Neural cell (in vitro differentiated cells): ENCODE measurements at regions not wholly inside any gene's neighbourhood (a gene's known extent, or its start where the extent isn't known, plus 50 kb on each side); places are given as distances from the start of the nearest gene placed in this dataset.

ENCODE experiments used
- H2AFZ ChIP-seq: fragments of 200-600, 300-800 bp; sonication (generic), shearing (Covaris generic); 2 replicates; pipeline ENCODE4 v1.6.0; 2014; ENCODE audit warnings: low read depth, mild to moderate bottlenecking, antibody characterized with exemption, low read length, moderate library complexity
- H3F3A ChIP-seq: fragments of 200-600 bp; shearing (Covaris generic); 2 replicates; pipeline ENCODE4 v1.6.1; 2016; ENCODE audit warnings: mild to moderate bottlenecking, moderate library complexity, mixed read lengths, antibody characterized with exemption, low read length; ENCODE audit not compliant: insufficient read depth, poor library complexity, severe bottlenecking
- H3K27ac ChIP-seq: fragments of 200-600, 300-800 bp; sonication (generic), shearing (Covaris generic); 2 replicates; pipeline ENCODE4 v1.5.1; 2014; ENCODE audit warnings: mild to moderate bottlenecking, low read length, moderate library complexity
- H3K27me3 ChIP-seq: fragments of 300-800, 200-600 bp; sonication (generic), shearing (Covaris generic); 2 replicates; pipeline ENCODE4 v1.6.0; 2014; ENCODE audit warnings: mild to moderate bottlenecking, low read depth, low read length, moderate library complexity; ENCODE audit not compliant: insufficient read depth
- H3K36me3 ChIP-seq: fragments of 300-800, 200-600 bp; sonication (generic), shearing (Covaris generic); 2 replicates; pipeline ENCODE4 v1.5.1; 2014; ENCODE audit warnings: mild to moderate bottlenecking, antibody characterized with exemption, low read length, moderate library complexity; ENCODE audit not compliant: insufficient read depth
- H3K4me2 ChIP-seq: fragments of 300-800, 200-600 bp; sonication (generic), shearing (Covaris generic); 2 replicates; pipeline ENCODE4 v1.6.0; 2014; ENCODE audit warnings: mild to moderate bottlenecking, low read length
- H3K4me3 ChIP-seq: fragments of 300-800, 200-600 bp; sonication (generic), shearing (Covaris generic); 2 replicates; pipeline ENCODE4 v1.5.1; 2014; ENCODE audit warnings: mild to moderate bottlenecking, low read length, moderate library complexity
- H3K79me2 ChIP-seq: fragments of 200-600 bp; shearing (Covaris generic); replicated peaks from 2 replicates; pipeline ENCODE4 v1.6.0; 2014; ENCODE audit warnings: mild to moderate bottlenecking, low read length, moderate library complexity; ENCODE audit not compliant: insufficient read depth
- H3K9ac ChIP-seq: fragments of 300-800, 200-600 bp; sonication (generic), shearing (Covaris generic); 2 replicates; pipeline ENCODE4 v1.6.1; 2016; ENCODE audit warnings: mild to moderate bottlenecking, low read length, mixed read lengths
- H3K9me2 ChIP-seq: fragments of 200-600 bp; shearing (Covaris generic); 2 replicates; pipeline ENCODE4 v1.6.1; 2016; ENCODE audit warnings: mild to moderate bottlenecking, low read length, mixed read lengths; ENCODE audit not compliant: insufficient read depth
- H3K9me3 ChIP-seq: fragments of 200-600, 300-800 bp; sonication (generic), shearing (Covaris generic); 2 replicates; pipeline ENCODE4 v1.6.1; 2016; ENCODE audit warnings: mild to moderate bottlenecking, mixed run types, low read length, moderate library complexity, mixed read lengths
- H4K20me1 ChIP-seq: fragments of 200-600 bp; shearing (Covaris generic); 2 replicates; pipeline ENCODE4 v1.6.1; 2016; ENCODE audit warnings: mild to moderate bottlenecking, mixed run types; ENCODE audit not compliant: insufficient read depth
- CTCF ChIP-seq: fragments of 450-650 bp; IDR thresholded peaks from 2 replicates; pipeline ENCODE4 v1.5.1; 2014; ENCODE audit warnings: antibody characterized with exemption, mild to moderate bottlenecking, moderate library complexity; ENCODE audit not compliant: poor library complexity, severe bottlenecking
- EP300 ChIP-seq: fragments of 450-650 bp; conservative IDR thresholded peaks from 2 replicates; pipeline ENCODE4 v1.6.1; 2014; ENCODE audit warnings: antibody characterized with exemption, mild to moderate bottlenecking, moderate library complexity; ENCODE audit not compliant: poor library complexity, severe bottlenecking
- EZH2 ChIP-seq: fragments of 200-600, 300-800 bp; shearing (Covaris generic), sonication (generic); IDR thresholded peaks from 2 replicates; pipeline ENCODE4 v1.6.1; 2014; ENCODE audit warnings: antibody characterized with exemption, low read length, borderline replicate concordance, mild to moderate bottlenecking; ENCODE audit not compliant: insufficient read depth, poor library complexity, severe bottlenecking
- MXI1 ChIP-seq: fragments of 450-650 bp; conservative IDR thresholded peaks from 2 replicates; pipeline ENCODE4 v1.6.1; 2014; ENCODE audit warnings: antibody characterized with exemption, mild to moderate bottlenecking; ENCODE audit not compliant: poor library complexity, severe bottlenecking
- POLR2AphosphoS5 ChIP-seq: IDR thresholded peaks from 2 replicates; pipeline ENCODE4 v1.6.1; 2012
- RAD21 ChIP-seq: fragments of 450-650 bp; conservative IDR thresholded peaks from 2 replicates; pipeline ENCODE4 v1.6.1; 2014; ENCODE audit warnings: antibody characterized with exemption, mild to moderate bottlenecking, moderate library complexity
- SMC3 ChIP-seq: fragments of 450-650 bp; conservative IDR thresholded peaks from 2 replicates; pipeline ENCODE4 v1.6.1; 2014; ENCODE audit warnings: antibody characterized with exemption, mild to moderate bottlenecking, moderate library complexity; ENCODE audit not compliant: poor library complexity
- TAF1 ChIP-seq: IDR thresholded peaks from 2 replicates; pipeline ENCODE4 v1.6.1; 2012; ENCODE audit warnings: low read depth
- TF ChIP-seq, protein P1 (sequence below): IDR thresholded peaks from 2 replicates; pipeline ENCODE4 v1.6.1; 2012; ENCODE audit warnings: borderline replicate concordance

DNA sequence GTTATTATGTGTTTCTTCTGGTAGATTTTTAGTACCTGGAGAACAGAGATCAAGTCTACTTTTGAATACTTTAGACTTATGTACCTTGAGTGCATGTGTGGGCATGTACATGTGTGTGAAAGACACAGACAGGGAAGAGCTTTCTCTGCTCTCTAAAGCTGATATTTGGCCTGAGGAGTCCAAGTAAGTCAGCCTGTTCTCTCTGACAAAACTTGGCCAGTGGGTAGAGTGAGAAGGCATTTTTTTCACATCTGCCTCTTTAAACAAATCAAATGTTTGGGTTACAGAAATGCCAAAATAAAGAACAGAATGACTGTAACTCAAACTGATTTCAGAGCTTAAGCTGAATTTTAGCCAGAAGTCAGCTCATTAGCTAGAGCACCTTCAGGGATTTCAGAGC lies 309.7 kb upstream of the DYNLRB2 start:
- Histone ChIP-seq H3K9me3 (peaks cover 5% of the 10 kb centered on the region), H2AFZ (no peak overlapping the region), H3K9ac (no peak overlapping the region), H3K27ac (no peak overlapping the region), H3K27me3 (no peaks in the 10 kb centered on the region), H3K9me2 (no peaks in the 10 kb centered on the region), H3F3A (no peaks in the 10 kb centered on the region), H3K36me3 (no peaks in the 10 kb centered on the region), H4K20me1 (no peaks in the 10 kb centered on the region), H3K79me2 (no peaks in the 10 kb centered on the region), H3K4me3 (no peak overlapping the region), H3K4me2 (no peak overlapping the region)
- TF ChIP-seq TAF1 (no peak), EZH2 (no peak), CTCF (no peak), POLR2AphosphoS5 (no peak), RAD21 (no peak), SMC3 (no peak), MXI1 (no peak), EP300 (no peak)
- TF ChIP-seq, protein P1, sequence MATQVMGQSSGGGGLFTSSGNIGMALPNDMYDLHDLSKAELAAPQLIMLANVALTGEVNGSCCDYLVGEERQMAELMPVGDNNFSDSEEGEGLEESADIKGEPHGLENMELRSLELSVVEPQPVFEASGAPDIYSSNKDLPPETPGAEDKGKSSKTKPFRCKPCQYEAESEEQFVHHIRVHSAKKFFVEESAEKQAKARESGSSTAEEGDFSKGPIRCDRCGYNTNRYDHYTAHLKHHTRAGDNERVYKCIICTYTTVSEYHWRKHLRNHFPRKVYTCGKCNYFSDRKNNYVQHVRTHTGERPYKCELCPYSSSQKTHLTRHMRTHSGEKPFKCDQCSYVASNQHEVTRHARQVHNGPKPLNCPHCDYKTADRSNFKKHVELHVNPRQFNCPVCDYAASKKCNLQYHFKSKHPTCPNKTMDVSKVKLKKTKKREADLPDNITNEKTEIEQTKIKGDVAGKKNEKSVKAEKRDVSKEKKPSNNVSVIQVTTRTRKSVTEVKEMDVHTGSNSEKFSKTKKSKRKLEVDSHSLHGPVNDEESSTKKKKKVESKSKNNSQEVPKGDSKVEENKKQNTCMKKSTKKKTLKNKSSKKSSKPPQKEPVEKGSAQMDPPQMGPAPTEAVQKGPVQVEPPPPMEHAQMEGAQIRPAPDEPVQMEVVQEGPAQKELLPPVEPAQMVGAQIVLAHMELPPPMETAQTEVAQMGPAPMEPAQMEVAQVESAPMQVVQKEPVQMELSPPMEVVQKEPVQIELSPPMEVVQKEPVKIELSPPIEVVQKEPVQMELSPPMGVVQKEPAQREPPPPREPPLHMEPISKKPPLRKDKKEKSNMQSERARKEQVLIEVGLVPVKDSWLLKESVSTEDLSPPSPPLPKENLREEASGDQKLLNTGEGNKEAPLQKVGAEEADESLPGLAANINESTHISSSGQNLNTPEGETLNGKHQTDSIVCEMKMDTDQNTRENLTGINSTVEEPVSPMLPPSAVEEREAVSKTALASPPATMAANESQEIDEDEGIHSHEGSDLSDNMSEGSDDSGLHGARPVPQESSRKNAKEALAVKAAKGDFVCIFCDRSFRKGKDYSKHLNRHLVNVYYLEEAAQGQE, result no peak

GRCh38 chr16:80230328-80231120 lies 310.3 kb upstream of the DYNLRB2 start:
- no peaks in the 10 kb centered on the region for H4K20me1 ChIP-seq
- no peaks in the 10 kb centered on the region for H3F3A ChIP-seq
- no peak overlapping the region for H3K27ac ChIP-seq
- H3K4me3 ChIP-seq, result no peak overlapping the region
- H3K36me3 ChIP-seq, result no peaks in the 10 kb centered on the region
- H3K27me3 ChIP-seq, result no peaks in the 10 kb centered on the region
- no peaks in the 10 kb centered on the region for H3K9me2 ChIP-seq
- H2AFZ ChIP-seq, result no peak overlapping the region
- peaks cover 5% of the 10 kb centered on the region for H3K9me3 ChIP-seq
- no peak overlapping the region for H3K4me2 ChIP-seq
- H3K9ac ChIP-seq, result no peak overlapping the region
- H3K79me2 ChIP-seq, result no peaks in the 10 kb centered on the region
- TF ChIP-seq RAD21, result no peak
- no peak for TF ChIP-seq MXI1
- no peak for TF ChIP-seq SMC3
- no peak for TF ChIP-seq CTCF
- no peak for TF ChIP-seq TAF1
